GM12878 (cell line): ENCODE measurements at regions not wholly inside any gene's neighbourhood (a gene's known extent, or its start where the extent isn't known, plus 50 kb on each side); places are given as distances from the start of the nearest gene placed in this dataset.

Experiments
- ATAC-seq: fragments of 200-7000 bp; cut with Tn5 transposase; 3 replicates; pipeline ENCODE4 v1.9.1; 2020; ENCODE audit warnings: mild to moderate bottlenecking, moderate library complexity
- BruUV-seq: library from RNA; stranded (reverse); fragments of 400-500 nt; replicated peaks from 2 replicates; lab custom pipeline; 2021; lab: Mats Ljungman, UMichigan
- CTCF ChIA-PET: fragments of 300-600 bp; sonication (Branson Sonifier 250); formaldehyde crosslinking; extraction: SDS; loops from one replicate; lab custom pipeline; 2021; ENCODE audit warnings: inconsistent platforms; lab: Yijun Ruan, JAX
- POLR2A ChIA-PET: fragments of 350-600 bp; formaldehyde crosslinking; extraction: SDS; loops from one replicate; lab custom pipeline; 2021; ENCODE audit warnings: inconsistent platforms; lab: Charles Lee
- RAD21 ChIA-PET: fragments of 300-600 bp; sonication (Branson Sonifier 250); formaldehyde crosslinking; loops from one replicate; lab custom pipeline; 2023; ENCODE audit warnings: antibody characterized with exemption; ENCODE audit not compliant: unreplicated experiment; lab: Charles Lee
- SMC1A ChIA-PET: fragments of 300-600 bp; sonication (Branson Sonifier 250); formaldehyde crosslinking; loops from one replicate; lab custom pipeline; 2023; ENCODE audit not compliant: unreplicated experiment, uncharacterized antibody; lab: Charles Lee
- DNase-seq: peaks from one replicate; pipeline ENCODE4 v3.0.0-alpha.2; 2011; ENCODE audit warnings: low read depth, low spot score
- FAIRE-seq: peaks from 3 replicates; lab custom pipeline; 2011; peaks lifted over from hg19 to GRCh38; lab: Jason Lieb, UNC
- H2AFZ ChIP-seq: 2 replicates; pipeline ENCODE4 v1.6.0; 2011; ENCODE audit warnings: low read depth, low read length, control low read depth; ENCODE audit not compliant: control insufficient read depth
- H3K27ac ChIP-seq: 2 replicates; pipeline ENCODE4 v1.5.1; 2011; ENCODE audit warnings: control low read depth; ENCODE audit not compliant: control insufficient read depth, insufficient read depth
- H3K27me3 ChIP-seq, 2 experiments: replicated peaks in 1 of 2; 2 replicates each; pipeline versions ENCODE4 v1.6.0 to v1.6.1; 2011; ENCODE audit warnings: low read length in 1 of 2; ENCODE audit not compliant: control insufficient read depth in 2 of 2, insufficient read depth in 2 of 2
- H3K36me3 ChIP-seq, 2 experiments: 2 replicates each; pipeline ENCODE4 v1.5.1; 2011; ENCODE audit warnings: low read length in 1 of 2; ENCODE audit not compliant: control insufficient read depth in 2 of 2, insufficient read depth in 2 of 2
- H3K4me1 ChIP-seq: 2 replicates; pipeline ENCODE4 v1.6.1; 2011; ENCODE audit warnings: mild to moderate bottlenecking, low read length, moderate library complexity, mixed read lengths; ENCODE audit not compliant: control insufficient read depth, insufficient read depth
- H3K4me2 ChIP-seq: 2 replicates; pipeline ENCODE4 v1.6.0; 2011; ENCODE audit warnings: control low read depth; ENCODE audit not compliant: control insufficient read depth, insufficient read depth
- H3K4me3 ChIP-seq: fragments of 200-600 bp; sonication (generic); 2 replicates; pipeline ENCODE4 v1.5.1; 2016
- H3K79me2 ChIP-seq: 2 replicates; pipeline ENCODE4 v1.6.0; 2011; ENCODE audit warnings: low read length; ENCODE audit not compliant: control insufficient read depth, insufficient read depth
- H3K9ac ChIP-seq: 2 replicates; pipeline ENCODE4 v1.8.0; 2011; ENCODE audit warnings: low read length, control low read depth, mixed read lengths; ENCODE audit not compliant: control insufficient read depth, insufficient read depth
- H3K9me3 ChIP-seq: replicated peaks from 3 replicates; pipeline ENCODE4 v1.5.1; 2011; ENCODE audit warnings: mild to moderate bottlenecking, low read length; ENCODE audit not compliant: control insufficient read depth, insufficient read depth
- H4K20me1 ChIP-seq: 2 replicates; pipeline ENCODE4 v1.6.0; 2011; ENCODE audit not compliant: control insufficient read depth, insufficient read depth
- ATF7 ChIP-seq: fragments of 450-650 bp; IDR thresholded peaks from 2 replicates; pipeline ENCODE4 v1.6.1; 2016; ENCODE audit warnings: low read depth, mild to moderate bottlenecking
- BCL11A ChIP-seq: IDR thresholded peaks from 2 replicates; pipeline ENCODE4 v1.6.1; 2011; ENCODE audit warnings: low read depth, low read length
- CBFB ChIP-seq: IDR thresholded peaks from 2 replicates; pipeline ENCODE4 v1.6.1; 2016; ENCODE audit warnings: antibody characterized with exemption, low read depth
- CEBPZ ChIP-seq: fragments of 150-350 bp; IDR thresholded peaks from 2 replicates; pipeline ENCODE4 v1.6.1; 2016; ENCODE audit warnings: low read depth, low read length
- CUX1 ChIP-seq: IDR thresholded peaks from 2 replicates; pipeline ENCODE4 v1.6.1; 2012; ENCODE audit warnings: improper control_type of control experiment, low read depth, low read length; ENCODE audit not compliant: insufficient replicate concordance
- EGR1 ChIP-seq, 2 experiments: IDR thresholded peaks; 1 replicate in 1 of 2; 2 replicates in 1 of 2; pipeline ENCODE4 v1.6.1; 2011 to 2012; ENCODE audit warnings: low read depth in 2 of 2, low read length in 2 of 2, borderline replicate concordance in 1 of 2, mild to moderate bottlenecking in 1 of 2, moderate library complexity in 1 of 2
- HCFC1 ChIP-seq: fragments of 150-350 bp; IDR thresholded peaks from 2 replicates; pipeline ENCODE4 v1.6.1; 2014; ENCODE audit warnings: low read length
- IRF3 ChIP-seq: fragments of 450-650 bp; IDR thresholded peaks from 2 replicates; pipeline ENCODE4 v1.6.1; 2014; ENCODE audit warnings: mild to moderate bottlenecking
- NFYA ChIP-seq: IDR thresholded peaks from 2 replicates; pipeline ENCODE4 v1.6.1; 2011; ENCODE audit warnings: low read depth, mild to moderate bottlenecking, low read length, improper control_type of control experiment, borderline replicate concordance
- POLR2AphosphoS2 ChIP-seq: IDR thresholded peaks from 2 replicates; pipeline ENCODE4 v1.6.1; 2011; ENCODE audit warnings: low read depth, mild to moderate bottlenecking, low read length, improper control_type of control experiment, moderate library complexity
- RCOR1 ChIP-seq: conservative IDR thresholded peaks from 2 replicates; pipeline ENCODE4 v1.6.1; 2012; ENCODE audit warnings: low read depth, low read length, improper control_type of control experiment
- RELB ChIP-seq: fragments of 450-650 bp; IDR thresholded peaks from 2 replicates; pipeline ENCODE4 v1.6.1; 2017; ENCODE audit warnings: low read depth, mild to moderate bottlenecking, moderate library complexity
- TARDBP ChIP-seq: IDR thresholded peaks from 2 replicates; pipeline ENCODE4 v1.6.1; 2016; ENCODE audit warnings: borderline replicate concordance
- ZNF24 ChIP-seq: fragments of 450-650 bp; IDR thresholded peaks from 2 replicates; pipeline ENCODE4 v1.6.1; 2017; ENCODE audit warnings: antibody characterized with exemption, mild to moderate bottlenecking
- in situ Hi-C: fragments of 300-500 bp; cut with MboI; formaldehyde crosslinking; loops from 9 replicates; pipeline ENCODE4 v1.14.3; 2018; ENCODE audit warnings: mixed read lengths
- intact Hi-C: fragments of 100-400 bp; cut with micrococcal nuclease; formaldehyde crosslinking; loops from one replicate; pipeline ENCODE4 v1.14.2; 2022; ENCODE audit not compliant: unreplicated experiment

GRCh38 chr5:124140060-124140459, 606.4 kb downstream of the ZNF608 start (continued):
- no peak for TF ChIP-seq NFYA
- TF ChIP-seq RCOR1: no peak
- no peak for TF ChIP-seq EGR1 (IDR thresholded peaks at IDR 0.05; ENCODE audit: borderline replicate concordance in 1 of 2, low read depth in 2 of 2, low read length in 2 of 2)
- no peak for TF ChIP-seq CEBPZ
- TF ChIP-seq RELB: no peak
- TF ChIP-seq IRF3: no peak
- no peak for TF ChIP-seq ATF7
- TF ChIP-seq, all 136 proteins: peak for 0

GRCh38 chr5:124139477-124139876, 607.0 kb downstream of the ZNF608 start:
- POLR2A ChIA-PET: no interaction called here
- in situ Hi-C loops (no loop called here), intact Hi-C loops (no loop called here)
- no peaks in the 10 kb centered on the region for H3K36me3 ChIP-seq
- no peaks in the 10 kb centered on the region for H3K9me3 ChIP-seq
- no peaks in the 10 kb centered on the region for H3K79me2 ChIP-seq
- no peaks in the 10 kb centered on the region for H3K4me1 ChIP-seq
- no TSS peak for BruUV-seq
- no peak overlapping the region for H3K9ac ChIP-seq
- ATAC-seq (no peak), FAIRE-seq (no peak), DNase-seq (no peak)
- CTCF ChIA-PET: interaction anchor here (1.5 to 2.8 kb wide), 2 partner anchors 8 to 21 kb away, joined by 3 to 10 read pairs; no protein-coding TSS in a partner anchor
- RAD21 ChIA-PET: no interaction called here
- H2AFZ ChIP-seq: no peak overlapping the region
- SMC1A ChIA-PET: no interaction called here
- H3K27me3 ChIP-seq: no peaks in the 10 kb centered on the region; a peak in 1 of 4 replicates
- no peak overlapping the region for H3K4me3 ChIP-seq
- no peak overlapping the region for H3K4me2 ChIP-seq
- no peaks in the 10 kb centered on the region for H4K20me1 ChIP-seq
- no peak overlapping the region for H3K27ac ChIP-seq
- no peak for TF ChIP-seq HCFC1
- no peak for TF ChIP-seq BCL11A
- TF ChIP-seq CBFB: no peak
- TF ChIP-seq ZNF24: no peak
- TF ChIP-seq POLR2AphosphoS2: no peak
- TF ChIP-seq TARDBP: no peak
- TF ChIP-seq CUX1: no peak
